HCT116 (cell line): ENCODE measurements at regions not wholly inside any gene's neighbourhood (a gene's known extent, or its start where the extent isn't known, plus 50 kb on each side); places are given as distances from the start of the nearest gene placed in this dataset.

Source experiments
- ATAC-seq: fragments of 200-7000 bp; cut with Tn5 transposase; 2 replicates; pipeline ENCODE4 v1.9.1; 2020; ENCODE audit warnings: mild to moderate bottlenecking, moderate library complexity
- BruUV-seq: library from RNA; stranded (reverse); fragments of 400-500 nt; replicated peaks from 2 replicates; lab custom pipeline; 2021; lab: Mats Ljungman, UMichigan
- CTCF ChIA-PET: fragments of 300-600 bp; sonication (Branson Sonifier 250); formaldehyde crosslinking; loops from one replicate; lab custom pipeline; 2021; ENCODE audit warnings: antibody characterized with exemption; lab: Charles Lee
- POLR2A ChIA-PET: fragments of 300-600, 350-600 bp; sonication (Branson Sonifier 250); formaldehyde crosslinking; loops from one replicate; lab custom pipeline; 2021; ENCODE audit warnings: antibody characterized with exemption; lab: Charles Lee
- RAD21 ChIA-PET, 2 experiments: fragments of 300-600 bp; sonication (Branson Sonifier 250); formaldehyde crosslinking; loops; one replicate each; lab custom pipeline; 2023; ENCODE audit warnings: low total read pairs in 2 of 2; ENCODE audit not compliant: uncharacterized antibody in 2 of 2, unreplicated experiment in 2 of 2, low non-redundant PET in 1 of 2; lab: Charles Lee
- DNase-seq: peaks from one replicate; pipeline ENCODE4 v3.0.0-alpha.2; 2010; ENCODE audit warnings: low read depth, low spot score
- H2AFZ ChIP-seq: fragments of 200-600 bp; shearing (Covaris generic), sonication (generic); 2 replicates; pipeline ENCODE4 v1.6.1; 2017; ENCODE audit warnings: low read depth, mixed run types, mixed read lengths, antibody characterized with exemption, low read length; ENCODE audit not compliant: poor library complexity, severe bottlenecking
- H3K27ac ChIP-seq: 2 replicates; pipeline ENCODE4 v1.5.1; 2012; ENCODE audit warnings: low read depth, low read length
- H3K27me3 ChIP-seq: fragments of 200-600 bp; sonication (generic); 2 replicates; pipeline ENCODE4 v1.6.1; 2016; ENCODE audit warnings: mixed run types, low read length, mixed read lengths; ENCODE audit not compliant: insufficient read depth
- H3K36me3 ChIP-seq, 2 experiments: fragments of 200-500 bp in 1 of 2; fragments of 200-600 bp in 1 of 2; sonication (Bioruptor generic) in 1 of 2; sonication (generic) in 1 of 2; 2 replicates each; pipeline versions ENCODE4 v1.5.1 to v1.6.1; 2014 to 2016; ENCODE audit warnings: low read length in 2 of 2, inconsistent platforms in 1 of 2, mixed read lengths in 1 of 2, mixed run types in 1 of 2; ENCODE audit not compliant: insufficient read depth in 2 of 2, control insufficient read depth in 1 of 2
- H3K4me1 ChIP-seq, 2 experiments: fragments of 200-600 bp in 1 of 2; sonication (generic) in 1 of 2; 2 replicates each; pipeline versions ENCODE4 v1.5.1 to v1.6.1; 2012 to 2017; ENCODE audit warnings: low read length in 2 of 2, inconsistent platforms in 1 of 2, mild to moderate bottlenecking in 1 of 2, mixed read lengths in 1 of 2, mixed run types in 1 of 2, moderate library complexity in 1 of 2; ENCODE audit not compliant: insufficient read depth in 2 of 2, control insufficient read depth in 1 of 2
- H3K4me2 ChIP-seq: fragments of 200-600 bp; sonication (generic); 2 replicates; pipeline ENCODE4 v1.6.1; 2017; ENCODE audit warnings: mixed run types, low read length, mixed read lengths
- H3K4me3 ChIP-seq, 2 experiments: fragments of 200-600 bp in 1 of 2; sonication (generic) in 1 of 2; replicated peaks in 1 of 2; 2 replicates each; pipeline ENCODE4 v1.5.1; 2011 to 2016; ENCODE audit warnings: low read length in 2 of 2, control low read depth in 1 of 2, low read depth in 1 of 2, mild to moderate bottlenecking in 1 of 2, mixed read lengths in 1 of 2, mixed run types in 1 of 2
- H3K79me2 ChIP-seq: fragments of 200-600 bp; sonication (generic); 2 replicates; pipeline ENCODE4 v1.6.1; 2017; ENCODE audit warnings: mild to moderate bottlenecking, mixed run types, low read length, moderate library complexity, mixed read lengths; ENCODE audit not compliant: insufficient read depth
- H3K9ac ChIP-seq: fragments of 200-600 bp; sonication (generic); 2 replicates; pipeline ENCODE4 v1.6.1; 2016; ENCODE audit warnings: low read length, mixed read lengths
- H3K9me2 ChIP-seq: fragments of 200-600 bp; sonication (generic), shearing (Covaris generic); 2 replicates; pipeline ENCODE4 v1.6.1; 2017; ENCODE audit warnings: mixed run types, mild to moderate bottlenecking, moderate library complexity; ENCODE audit not compliant: insufficient read depth
- H3K9me3 ChIP-seq, 2 experiments: fragments of 200-500 bp in 1 of 2; fragments of 200-600 bp in 1 of 2; sonication (Bioruptor generic) in 1 of 2; sonication (generic) in 1 of 2; 2 replicates each; pipeline ENCODE4 v1.6.1; 2014 to 2017; ENCODE audit warnings: low read length in 2 of 2, mixed read lengths in 2 of 2, inconsistent platforms in 1 of 2, low read depth in 1 of 2, mild to moderate bottlenecking in 1 of 2, mixed run types in 1 of 2, moderate library complexity in 1 of 2; ENCODE audit not compliant: control insufficient read depth in 1 of 2, insufficient read depth in 1 of 2
- H4K20me1 ChIP-seq: fragments of 200-600 bp; sonication (generic), shearing (Covaris generic); 2 replicates; pipeline ENCODE4 v1.6.1; 2017; ENCODE audit warnings: mixed run types, mild to moderate bottlenecking, moderate library complexity; ENCODE audit not compliant: insufficient read depth
- CBX3 ChIP-seq: IDR thresholded peaks from 2 replicates; pipeline ENCODE4 v1.6.1; 2012; ENCODE audit warnings: low read depth
- EZH2 ChIP-seq: fragments of 200-600 bp; sonication (generic); IDR thresholded peaks from 2 replicates; pipeline ENCODE4 v1.6.1; 2017; ENCODE audit warnings: antibody characterized with exemption, mixed run types
- EZH2phosphoT487 ChIP-seq: fragments of 200-600 bp; IDR thresholded peaks from 2 replicates; pipeline ENCODE4 v1.6.1; 2018; ENCODE audit warnings: antibody characterized with exemption, borderline replicate concordance
- POLR2A ChIP-seq: IDR thresholded peaks from 2 replicates; pipeline ENCODE4 v1.7.0; 2011; ENCODE audit warnings: borderline replicate concordance; ENCODE audit not compliant: insufficient read depth, insufficient read length; ENCODE audit errors: extremely low read depth
- SIN3A ChIP-seq: IDR thresholded peaks from 2 replicates; pipeline ENCODE4 v1.6.1; 2012; ENCODE audit warnings: low read depth
- SRF ChIP-seq: IDR thresholded peaks from 2 replicates; pipeline ENCODE4 v1.6.1; 2012; ENCODE audit warnings: low read depth
- ZNF274 ChIP-seq: fragments of 200-500 bp; sonication (Bioruptor generic); IDR thresholded peaks from 2 replicates; pipeline ENCODE4 v1.6.1; 2014; ENCODE audit warnings: mild to moderate bottlenecking, low read depth, low read length, inconsistent platforms
- intact Hi-C: fragments of 100-400 bp; cut with micrococcal nuclease; formaldehyde crosslinking; loops from 2 replicates; pipeline ENCODE4 v1.10.0; 2022
- TF ChIP-seq, protein P1 (sequence below): IDR thresholded peaks from 2 replicates; pipeline ENCODE4 v1.6.1; 2012; ENCODE audit warnings: low read depth

- no peak overlapping the region for H3K4me2 ChIP-seq
- intact Hi-C loops = no loop called here
- no peak overlapping the region for H3K9ac ChIP-seq
- no peaks in the 10 kb centered on the region for H3K9me3 ChIP-seq
- ATAC-seq = no peak
- no peak overlapping the region for H3K4me3 ChIP-seq
- H3K27me3 ChIP-seq = no peaks in the 10 kb centered on the region
- no peaks in the 10 kb centered on the region for H3K4me1 ChIP-seq
- ChIA-PET POLR2A (no interaction called here), CTCF (no interaction called here), RAD21 (no interaction called here)
- no peak overlapping the region for H3K27ac ChIP-seq
- no peak overlapping the region for H2AFZ ChIP-seq
- H3K36me3 ChIP-seq = no peaks in the 10 kb centered on the region
- BruUV-seq = no TSS peak
- H4K20me1 ChIP-seq = no peaks in the 10 kb centered on the region
- no peak for DNase-seq
- TF ChIP-seq SRF (no peak), EZH2phosphoT487 (no peak), EZH2 (no peak), SIN3A (no peak)
- H3K9me2 ChIP-seq = no peaks in the 10 kb centered on the region
- no peaks in the 10 kb centered on the region for H3K79me2 ChIP-seq
Observed at GRCh38 chr20:24117383-24117782, 128.8 kb upstream of the GGTLC1 start.

DNA sequence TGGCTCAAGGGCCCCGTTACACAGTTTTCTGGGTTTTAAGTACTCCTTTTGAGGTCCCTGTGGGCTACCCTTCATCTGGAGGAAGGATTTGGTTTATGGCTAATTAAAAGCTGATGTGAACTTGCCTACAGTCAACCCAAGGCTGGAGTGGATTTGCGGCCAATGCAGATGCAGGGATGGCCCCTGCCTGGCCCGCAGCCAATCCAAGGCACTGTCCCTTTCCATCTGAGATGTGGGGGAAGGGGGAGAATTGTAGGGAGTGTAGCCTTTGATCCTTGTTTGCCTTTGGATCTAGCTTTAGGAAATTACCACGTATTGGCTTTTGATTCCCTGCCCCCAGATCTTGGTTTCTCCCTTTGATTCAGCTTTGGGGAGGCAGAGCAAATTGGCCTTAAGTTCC is 128.0 kb upstream of the GGTLC1 start:
- ChIA-PET RAD21 (no interaction called here), CTCF (no interaction called here), POLR2A (interaction anchor here (0.6 kb wide), 1 partner anchor 236 kb away, joined by 3 read pairs; no protein-coding TSS in a partner anchor)
- no TSS peak for BruUV-seq
- Histone ChIP-seq H3K9me2 (no peaks in the 10 kb centered on the region), H3K9me3 (no peaks in the 10 kb centered on the region), H3K79me2 (no peaks in the 10 kb centered on the region), H3K4me3 (no peak overlapping the region), H3K9ac (no peak overlapping the region), H3K27me3 (no peaks in the 10 kb centered on the region), H2AFZ (no peak overlapping the region), H3K4me2 (no peak overlapping the region), H3K27ac (no peak overlapping the region), H3K4me1 (no peaks in the 10 kb centered on the region), H4K20me1 (no peaks in the 10 kb centered on the region), H3K36me3 (no peaks in the 10 kb centered on the region)
- TF ChIP-seq, protein P1, sequence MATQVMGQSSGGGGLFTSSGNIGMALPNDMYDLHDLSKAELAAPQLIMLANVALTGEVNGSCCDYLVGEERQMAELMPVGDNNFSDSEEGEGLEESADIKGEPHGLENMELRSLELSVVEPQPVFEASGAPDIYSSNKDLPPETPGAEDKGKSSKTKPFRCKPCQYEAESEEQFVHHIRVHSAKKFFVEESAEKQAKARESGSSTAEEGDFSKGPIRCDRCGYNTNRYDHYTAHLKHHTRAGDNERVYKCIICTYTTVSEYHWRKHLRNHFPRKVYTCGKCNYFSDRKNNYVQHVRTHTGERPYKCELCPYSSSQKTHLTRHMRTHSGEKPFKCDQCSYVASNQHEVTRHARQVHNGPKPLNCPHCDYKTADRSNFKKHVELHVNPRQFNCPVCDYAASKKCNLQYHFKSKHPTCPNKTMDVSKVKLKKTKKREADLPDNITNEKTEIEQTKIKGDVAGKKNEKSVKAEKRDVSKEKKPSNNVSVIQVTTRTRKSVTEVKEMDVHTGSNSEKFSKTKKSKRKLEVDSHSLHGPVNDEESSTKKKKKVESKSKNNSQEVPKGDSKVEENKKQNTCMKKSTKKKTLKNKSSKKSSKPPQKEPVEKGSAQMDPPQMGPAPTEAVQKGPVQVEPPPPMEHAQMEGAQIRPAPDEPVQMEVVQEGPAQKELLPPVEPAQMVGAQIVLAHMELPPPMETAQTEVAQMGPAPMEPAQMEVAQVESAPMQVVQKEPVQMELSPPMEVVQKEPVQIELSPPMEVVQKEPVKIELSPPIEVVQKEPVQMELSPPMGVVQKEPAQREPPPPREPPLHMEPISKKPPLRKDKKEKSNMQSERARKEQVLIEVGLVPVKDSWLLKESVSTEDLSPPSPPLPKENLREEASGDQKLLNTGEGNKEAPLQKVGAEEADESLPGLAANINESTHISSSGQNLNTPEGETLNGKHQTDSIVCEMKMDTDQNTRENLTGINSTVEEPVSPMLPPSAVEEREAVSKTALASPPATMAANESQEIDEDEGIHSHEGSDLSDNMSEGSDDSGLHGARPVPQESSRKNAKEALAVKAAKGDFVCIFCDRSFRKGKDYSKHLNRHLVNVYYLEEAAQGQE = no peak
- no peak for TF ChIP-seq SIN3A
- TF ChIP-seq SRF = no peak
- no peak for TF ChIP-seq ZNF274
- no peak for TF ChIP-seq EZH2phosphoT487
- no peak for TF ChIP-seq CBX3
- TF ChIP-seq POLR2A = no peak
- no peak for DNase-seq
- no peak for ATAC-seq
- intact Hi-C loops = no loop called here
